NB4 (cell line): ENCODE measurements at regions not wholly inside any gene's neighbourhood (a gene's known extent, or its start where the extent isn't known, plus 50 kb on each side); places are given as distances from the start of the nearest gene placed in this dataset.

Source experiments
- DNase-seq: peaks from one replicate; pipeline ENCODE4 v3.0.0; 2010; ENCODE audit warnings: low read depth
- H3K4me3 ChIP-seq: one replicate; pipeline ENCODE4 v1.5.1; 2011; ENCODE audit warnings: mild to moderate bottlenecking, low read depth, low read length, moderate library complexity
- CTCF ChIP-seq: IDR thresholded peaks from one replicate; pipeline ENCODE4 v1.5.1; 2012; ENCODE audit warnings: low read depth, low read length
- MAX ChIP-seq: IDR thresholded peaks from 2 replicates; pipeline ENCODE4 v1.6.1; 2011; ENCODE audit warnings: low read depth, low read length
- MYC ChIP-seq: IDR thresholded peaks from 2 replicates; pipeline ENCODE4 v1.6.1; 2011; ENCODE audit warnings: low read depth, low read length
- POLR2A ChIP-seq: IDR thresholded peaks from 2 replicates; pipeline ENCODE4 v1.6.1; 2011; ENCODE audit warnings: mild to moderate bottlenecking; ENCODE audit not compliant: insufficient read length; ENCODE audit errors: extremely low read depth

GRCh38 chr3:80993241-80993945 lies 768.1 kb downstream of the GBE1 start:
- H3K4me3 ChIP-seq, result no peak overlapping the region
- no peak for TF ChIP-seq MAX
- no peak for TF ChIP-seq MYC
- TF ChIP-seq POLR2A, result no peak
- no peak for TF ChIP-seq CTCF
- DNase-seq, result no peak

GRCh38 chr3:80983753-80984152 lies 777.7 kb downstream of the GBE1 start:
- no peak for DNase-seq
- no peak overlapping the region for H3K4me3 ChIP-seq
- TF ChIP-seq POLR2A (no peak), CTCF (no peak), MYC (no peak), MAX (no peak)

- TF ChIP-seq MAX (no peak), MYC (no peak), POLR2A (no peak), CTCF (no peak)
Observed at GRCh38 chr3:80978216-80978969, 783.1 kb downstream of the GBE1 start.

GRCh38 chr3:80970292-80970691 lies 791.2 kb downstream of the GBE1 start:
- no peak overlapping the region for H3K4me3 ChIP-seq
- TF ChIP-seq MAX, result no peak
- no peak for TF ChIP-seq POLR2A
- no peak for TF ChIP-seq MYC
- TF ChIP-seq CTCF, result no peak
- DNase-seq, result no peak

More at GRCh38 chr3:80978216-80978969, 783.1 kb downstream of the GBE1 start:
- DNase-seq, result no peak
- no peak overlapping the region for H3K4me3 ChIP-seq

- no peak overlapping the region for H3K4me3 ChIP-seq
- no peak for DNase-seq
- TF ChIP-seq MAX, result no peak
Observed at GRCh38 chr3:80929576-80929975, 831.9 kb downstream of the GBE1 start.

GRCh38 chr3:80914854-80915253 lies 846.6 kb downstream of the GBE1 start:
- TF ChIP-seq MAX (no peak), MYC (no peak), POLR2A (no peak), CTCF (no peak)

More at GRCh38 chr3:80914854-80915253, 846.6 kb downstream of the GBE1 start:
- no peak for DNase-seq
- H3K4me3 ChIP-seq, result no peak overlapping the region
